ENCODE measurements at regions not wholly inside any gene's neighbourhood (a gene's known extent, or its start where the extent isn't known, plus 50 kb on each side); places are given as distances from the start of the nearest gene placed in this dataset.

DNA sequence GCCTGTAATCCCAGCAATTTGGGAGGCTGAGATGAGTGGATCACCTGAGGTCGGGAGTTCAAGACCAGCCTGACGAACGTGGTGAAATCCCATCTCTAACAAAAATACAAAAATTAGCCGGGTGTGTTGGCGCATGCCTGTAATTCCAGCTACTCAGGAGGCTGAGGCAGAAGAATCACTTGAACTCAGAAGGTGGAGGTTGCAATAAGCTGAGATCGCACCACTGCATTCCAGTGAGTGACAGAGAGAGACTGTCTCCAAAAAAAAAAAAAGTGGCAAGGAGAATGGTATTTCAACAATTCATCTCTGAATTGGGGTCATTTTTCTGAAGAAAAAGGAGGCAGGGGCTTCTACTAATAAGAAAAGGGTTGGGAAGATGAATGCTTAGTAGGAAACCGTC lies 111.5 kb upstream of the NHSL1 start:
- FAIRE-seq: no peak

DNA sequence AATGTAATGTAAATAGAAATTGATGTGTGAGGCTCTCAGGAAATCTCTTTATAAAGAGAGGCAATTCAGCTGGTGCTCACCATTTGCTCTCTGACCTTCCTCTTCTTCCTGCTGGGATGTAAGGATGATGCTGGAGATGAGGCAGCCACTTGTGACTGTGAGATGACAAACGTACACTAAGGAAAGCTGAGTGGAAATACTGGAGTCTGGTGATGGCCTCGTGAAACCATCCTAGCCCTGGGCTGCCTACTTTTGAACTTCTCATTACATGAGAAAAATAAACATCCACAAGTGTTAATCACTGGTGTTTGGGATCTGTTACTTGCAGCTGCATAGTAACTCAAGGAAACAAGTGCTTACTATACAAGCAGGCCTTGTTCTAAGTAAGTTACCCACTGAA lies 114.9 kb upstream of the NHSL1 start:
- no peak for FAIRE-seq

DNA sequence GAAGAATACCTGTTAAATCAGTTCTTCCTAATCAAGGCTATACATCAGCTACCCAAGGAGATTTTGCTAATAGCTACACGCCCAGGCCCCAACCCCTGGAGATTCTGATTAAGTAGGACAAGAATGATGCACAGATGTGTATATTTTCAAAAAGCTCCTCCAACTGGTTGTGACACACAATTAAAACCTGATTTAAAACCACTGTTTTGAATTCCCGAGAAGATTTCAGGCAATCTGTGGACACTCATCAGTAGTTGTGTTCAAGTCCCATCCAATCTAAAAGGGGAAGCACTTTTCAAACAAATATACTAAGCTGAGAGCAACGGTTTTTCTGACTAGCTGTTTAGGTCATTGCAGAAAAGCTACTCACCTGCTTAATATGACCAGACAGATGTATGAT lies 118.9 kb upstream of the NHSL1 start:
- FAIRE-seq: no peak

DNA sequence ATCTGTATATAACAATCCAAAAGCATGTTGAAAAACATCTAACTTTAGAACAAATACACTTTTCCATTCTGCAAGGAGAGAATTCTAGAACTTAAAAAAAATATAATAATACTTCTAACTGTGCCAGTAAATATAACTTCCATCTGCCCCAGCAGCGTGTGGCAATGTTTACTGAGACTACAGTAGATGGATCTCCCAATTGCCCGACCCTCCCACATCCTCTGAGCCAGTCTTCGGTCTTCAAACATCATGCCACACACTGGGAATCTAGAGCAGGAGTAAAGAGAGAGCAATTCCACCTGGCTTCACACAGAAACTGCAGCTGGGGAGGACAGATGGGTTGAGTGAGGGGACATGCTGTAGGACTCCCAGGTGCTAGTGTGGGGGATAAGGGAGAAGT lies 121.3 kb upstream of the NHSL1 start:
- no peak for FAIRE-seq

DNA sequence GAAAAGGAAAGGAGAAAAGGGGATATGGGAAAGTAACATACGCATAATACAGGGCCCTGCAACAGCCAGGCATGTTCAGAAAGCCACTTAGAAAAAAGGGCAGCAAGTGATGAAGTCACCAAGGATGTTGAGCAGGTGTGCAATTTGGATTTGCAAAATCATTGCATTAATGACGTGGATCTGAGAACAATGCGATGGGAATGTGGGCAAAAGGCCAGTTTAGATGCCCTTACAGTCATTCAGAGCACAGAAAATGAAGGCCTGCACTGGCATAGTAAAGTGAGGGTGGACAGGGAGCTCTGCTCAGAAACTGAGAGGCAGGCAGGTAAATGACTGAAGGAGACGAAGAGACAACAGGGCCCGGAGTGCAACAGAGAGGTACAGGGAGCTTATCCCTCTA lies 123.7 kb upstream of the NHSL1 start:
- no peak for FAIRE-seq

DNA sequence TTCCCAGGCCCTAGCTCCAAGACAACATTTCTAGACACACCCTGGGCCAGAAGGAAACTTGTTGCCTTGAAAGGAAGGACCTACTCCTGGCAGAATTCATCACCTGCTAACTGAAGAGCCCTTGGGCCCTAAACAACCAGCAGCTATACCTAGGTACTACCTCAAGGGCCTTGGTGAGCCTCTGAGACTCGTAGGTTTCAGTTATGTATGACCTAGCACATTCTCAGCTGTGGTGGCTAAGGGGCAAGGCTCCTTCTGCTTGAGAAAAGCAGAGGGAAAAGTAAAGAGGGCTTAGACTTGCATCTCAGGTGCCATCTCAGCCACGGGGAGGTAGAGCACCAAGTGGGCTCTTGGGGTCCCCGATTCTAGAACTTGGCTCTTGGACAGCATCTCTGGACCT lies 132.3 kb upstream of the NHSL1 start:
- FAIRE-seq: no peak

DNA sequence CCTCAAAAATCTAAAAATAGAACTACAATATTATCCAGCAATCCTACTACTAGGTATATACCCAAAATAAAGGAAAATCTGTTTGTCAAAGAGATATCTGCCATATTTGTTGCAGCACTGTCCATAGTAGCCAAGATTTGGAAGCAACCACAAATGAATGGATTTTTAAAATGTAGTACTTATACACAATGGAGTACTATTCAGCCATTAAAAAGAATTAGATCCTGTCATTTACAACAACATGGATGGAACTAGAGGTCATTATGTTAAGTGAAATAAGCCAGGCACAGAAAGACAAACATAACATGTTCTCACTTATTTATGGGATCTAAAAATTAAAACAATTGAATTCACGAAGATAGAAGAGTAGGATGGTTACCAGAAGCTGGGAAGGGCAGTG lies 135.7 kb upstream of the CCDC28A start:
- FAIRE-seq: no peak

DNA sequence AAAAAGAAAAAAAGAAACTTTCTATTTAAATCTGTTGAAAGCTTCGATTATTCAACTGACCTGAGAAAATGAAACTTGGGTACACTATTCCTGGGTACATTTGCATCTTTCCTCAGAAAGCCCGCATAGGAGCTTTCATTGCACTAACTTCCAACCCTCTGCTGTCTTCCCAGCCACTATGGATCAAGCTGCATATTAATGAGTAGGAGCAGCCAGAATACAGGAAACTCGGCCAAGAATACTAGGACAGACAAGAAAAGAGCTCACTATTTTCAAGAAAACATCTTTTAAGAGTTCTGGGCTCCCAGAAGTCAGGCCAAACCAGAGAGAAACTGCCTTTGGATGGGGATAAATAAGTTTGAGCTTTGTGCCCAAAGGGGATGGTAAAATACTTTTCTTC lies 135.0 kb upstream of the CCDC28A start:
- no peak for FAIRE-seq

DNA sequence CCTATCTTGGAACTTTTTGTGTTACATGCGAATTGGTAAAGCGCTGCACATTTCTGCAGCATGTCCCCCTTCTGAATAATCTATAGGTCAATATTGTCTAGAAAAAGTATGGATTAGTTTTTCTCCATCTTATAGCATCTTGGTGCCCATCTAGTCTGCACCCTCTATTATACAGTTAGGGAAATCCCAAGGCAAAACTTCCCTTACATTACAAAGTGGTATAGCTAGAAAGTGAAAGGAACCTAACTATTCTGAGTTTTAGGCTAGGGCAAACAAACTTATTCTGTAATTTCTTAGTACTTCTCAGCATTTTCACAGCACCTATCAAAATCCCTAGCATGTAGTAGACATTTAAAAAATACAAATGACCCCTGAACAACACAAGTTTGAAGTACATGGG lies 133.5 kb upstream of the CCDC28A start:
- no peak for FAIRE-seq

DNA sequence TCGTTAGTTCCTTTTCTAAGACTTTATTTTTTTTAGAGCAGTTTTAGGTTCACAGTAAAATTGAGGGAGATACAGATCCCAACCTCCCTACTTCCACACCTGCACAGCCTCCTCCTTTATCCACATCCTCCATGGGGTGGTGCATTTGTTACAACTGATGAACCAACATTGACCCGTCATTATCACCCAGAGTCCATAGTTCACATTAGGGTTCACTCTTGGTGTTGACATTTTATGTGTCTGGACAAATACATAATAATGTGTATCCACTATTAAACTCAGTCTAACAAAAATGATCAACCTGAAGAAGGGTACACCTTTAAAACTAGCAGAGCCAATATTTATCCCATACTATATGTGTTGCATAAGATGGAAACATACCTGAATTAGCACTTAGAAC lies 130.4 kb upstream of the CCDC28A start:
- FAIRE-seq: no peak

DNA sequence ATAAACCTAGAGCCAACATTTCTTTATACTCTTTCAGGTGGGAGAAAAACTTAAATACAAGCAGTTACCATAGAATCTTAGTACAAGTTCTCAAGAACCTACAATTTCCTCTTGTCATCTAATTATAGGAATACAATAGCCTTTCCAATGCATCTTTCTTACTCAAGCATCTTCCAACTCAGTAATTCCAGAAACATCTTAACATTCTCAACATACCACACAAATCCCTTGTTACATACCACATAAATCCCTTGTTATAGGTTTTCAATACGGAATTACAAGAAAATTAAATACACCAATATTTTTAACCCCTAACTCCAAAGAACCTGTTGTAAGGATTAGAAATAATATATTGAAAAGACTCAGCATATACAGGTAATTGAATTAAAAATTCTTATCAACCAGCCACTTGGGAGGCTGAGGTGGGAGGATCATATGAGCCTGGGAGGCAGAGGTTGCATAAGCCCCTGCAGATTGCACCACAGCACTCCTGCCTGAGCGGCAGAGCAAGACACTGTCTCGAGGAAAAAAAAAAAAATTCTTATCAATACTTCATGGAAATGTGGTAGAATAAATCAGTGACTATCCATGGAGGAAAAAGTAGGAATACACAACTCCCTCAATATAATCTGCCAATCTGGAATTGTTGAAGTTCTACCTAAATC lies 127.5 kb upstream of the CCDC28A start:
- no peak for FAIRE-seq

DNA sequence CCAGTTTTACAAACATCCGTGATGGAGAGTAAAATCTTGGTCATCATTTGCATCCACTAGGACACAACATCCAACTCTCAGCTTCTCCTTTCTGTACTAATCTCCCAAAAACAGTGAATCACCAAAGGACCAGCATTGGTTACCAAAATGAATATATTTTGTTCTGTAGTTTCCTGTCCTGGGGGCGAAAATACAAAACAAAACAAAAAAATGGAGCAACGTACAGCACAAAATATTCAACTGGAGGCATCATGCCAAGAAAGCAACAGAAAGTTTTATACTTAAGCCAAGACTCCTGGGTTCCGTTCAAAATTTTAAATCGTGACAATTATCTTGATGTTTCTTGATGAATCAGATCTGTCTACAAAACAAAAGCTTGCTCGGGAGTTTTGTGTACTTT lies 126.6 kb upstream of the CCDC28A start:
- FAIRE-seq: no peak

DNA sequence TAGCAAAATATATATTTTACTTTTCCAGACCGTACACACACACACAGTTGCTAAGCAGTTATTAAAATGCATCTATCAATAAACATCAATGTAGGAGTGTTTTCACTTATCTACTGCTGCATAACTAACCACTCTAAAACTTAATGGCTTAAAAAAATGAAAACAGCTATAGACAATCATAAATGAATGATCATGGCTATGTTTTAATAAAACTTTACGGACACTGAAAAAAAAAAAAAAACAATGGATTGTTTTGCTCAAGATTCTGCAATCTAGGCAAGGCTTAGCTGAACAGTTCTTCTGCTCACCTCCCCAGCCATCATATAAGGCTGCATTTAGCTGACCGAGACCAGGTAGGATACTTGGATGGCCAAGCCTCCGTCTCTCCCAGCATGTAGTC lies 125.4 kb upstream of the CCDC28A start:
- FAIRE-seq: no peak

DNA sequence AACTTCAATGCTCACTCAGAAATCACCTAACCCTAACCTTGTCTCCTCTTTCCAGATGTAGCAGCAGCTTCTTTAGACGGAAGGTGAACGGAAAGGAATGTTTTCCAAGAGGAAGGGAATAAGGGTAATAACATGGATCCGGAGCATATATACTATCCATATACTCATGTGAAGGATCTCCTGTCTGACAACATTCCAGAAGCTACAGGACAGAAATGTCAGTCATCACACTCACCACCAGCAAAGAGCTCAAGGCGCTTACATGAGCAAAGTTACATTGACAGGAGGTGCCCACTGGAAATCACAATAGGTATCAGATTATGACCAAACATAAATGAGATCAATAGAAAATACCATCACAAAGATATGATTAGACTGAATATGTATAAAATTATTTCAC lies 122.1 kb upstream of the CCDC28A start:
- no peak for FAIRE-seq

DNA sequence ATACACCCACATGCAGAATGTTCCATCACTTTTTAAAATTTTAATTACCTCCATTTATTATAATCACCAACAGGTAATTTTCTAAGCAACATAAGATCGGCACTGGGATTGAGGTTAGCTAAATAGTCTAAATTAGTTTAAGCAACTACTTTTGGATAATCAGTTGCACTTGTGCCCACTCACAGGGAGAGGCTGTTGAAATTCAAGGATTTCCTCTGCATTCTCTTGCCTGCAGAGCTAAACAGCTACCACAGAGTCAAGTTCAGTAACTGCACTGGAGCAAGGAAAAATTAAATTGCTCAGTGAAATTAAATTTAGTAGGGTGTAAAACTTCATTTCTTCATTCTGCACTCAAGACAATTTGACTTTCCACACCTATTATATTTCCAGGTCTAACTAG lies 120.7 kb upstream of the CCDC28A start:
- FAIRE-seq: no peak

DNA sequence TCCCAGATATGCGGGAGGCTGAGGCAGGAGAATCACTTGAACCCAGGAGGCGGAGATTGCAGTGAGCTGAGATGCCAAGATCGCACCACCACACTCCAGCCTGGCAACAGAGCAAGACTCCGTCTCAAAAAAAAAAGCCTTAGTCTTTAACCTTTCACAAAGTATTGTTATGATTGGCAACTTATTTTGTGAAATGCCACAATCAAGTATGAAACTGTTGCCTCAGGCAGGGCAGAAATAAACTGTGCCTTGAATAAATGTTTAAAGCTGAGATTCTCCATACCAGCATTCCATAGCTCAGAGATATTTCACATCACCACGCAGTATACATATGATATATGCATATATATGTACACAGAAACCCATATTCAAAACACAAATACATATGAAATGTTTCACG lies 120.1 kb upstream of the CCDC28A start:
- no peak for FAIRE-seq

DNA sequence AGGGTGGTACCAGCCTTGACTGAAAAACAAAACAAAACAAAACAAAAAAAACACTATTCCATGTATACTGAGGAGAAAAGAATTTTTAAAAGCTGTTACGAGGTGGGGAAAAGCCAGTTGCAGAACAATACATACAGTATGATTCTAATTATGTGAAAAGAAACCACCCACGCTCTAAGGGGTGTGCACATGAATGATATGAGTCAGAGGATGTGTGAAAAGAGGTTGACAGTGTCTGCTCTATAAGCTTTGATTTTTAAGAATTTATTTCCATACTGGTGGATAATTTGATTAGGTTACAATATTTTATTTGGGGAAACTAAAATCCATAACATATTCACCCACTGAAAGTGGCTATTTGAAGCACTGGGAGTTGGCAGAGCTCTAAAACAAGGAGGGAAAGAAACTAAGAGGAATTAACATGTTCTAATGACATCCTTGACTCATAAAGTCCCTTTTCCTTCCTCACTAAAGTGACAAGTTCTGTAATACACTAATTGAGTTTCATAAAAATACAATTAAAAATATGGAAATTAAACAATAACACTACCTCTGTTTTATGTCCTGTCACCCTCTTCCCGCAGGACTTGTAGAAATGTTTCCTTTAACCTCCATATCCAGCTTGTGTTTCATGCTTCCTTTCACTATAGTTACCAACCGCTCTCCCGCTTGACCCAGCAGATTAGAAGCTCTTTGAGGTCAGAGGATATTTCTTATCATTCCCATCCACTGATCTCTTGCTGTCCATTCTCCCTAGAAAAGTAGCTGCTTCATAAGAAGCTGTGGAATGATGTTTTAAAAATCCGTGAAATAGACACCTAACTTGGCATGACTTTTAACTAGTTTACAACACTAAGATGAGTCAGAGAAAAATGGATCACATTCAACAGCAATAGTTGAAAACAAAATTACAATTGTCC lies 118.6 kb upstream of the CCDC28A start:
- no peak for FAIRE-seq

DNA sequence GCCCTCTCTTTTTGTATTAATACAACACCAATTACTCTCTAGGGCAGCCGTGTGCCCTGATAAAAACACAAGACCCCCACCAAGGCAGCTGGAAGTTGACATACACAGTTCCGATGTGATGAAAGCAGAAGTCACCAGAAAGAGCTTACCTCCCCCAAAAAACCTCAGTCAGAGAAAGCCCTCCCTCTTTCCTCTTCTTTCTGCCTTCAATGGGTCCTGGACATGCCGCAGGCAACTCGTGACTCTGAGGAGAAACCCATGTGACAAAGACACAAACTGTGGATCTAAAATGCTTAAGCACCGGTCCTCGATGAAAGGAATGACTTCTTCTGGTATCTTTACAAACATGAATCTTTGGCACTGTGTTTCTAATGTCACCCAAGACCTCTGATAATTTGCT lies 117.7 kb upstream of the CCDC28A start:
- no peak for FAIRE-seq

DNA sequence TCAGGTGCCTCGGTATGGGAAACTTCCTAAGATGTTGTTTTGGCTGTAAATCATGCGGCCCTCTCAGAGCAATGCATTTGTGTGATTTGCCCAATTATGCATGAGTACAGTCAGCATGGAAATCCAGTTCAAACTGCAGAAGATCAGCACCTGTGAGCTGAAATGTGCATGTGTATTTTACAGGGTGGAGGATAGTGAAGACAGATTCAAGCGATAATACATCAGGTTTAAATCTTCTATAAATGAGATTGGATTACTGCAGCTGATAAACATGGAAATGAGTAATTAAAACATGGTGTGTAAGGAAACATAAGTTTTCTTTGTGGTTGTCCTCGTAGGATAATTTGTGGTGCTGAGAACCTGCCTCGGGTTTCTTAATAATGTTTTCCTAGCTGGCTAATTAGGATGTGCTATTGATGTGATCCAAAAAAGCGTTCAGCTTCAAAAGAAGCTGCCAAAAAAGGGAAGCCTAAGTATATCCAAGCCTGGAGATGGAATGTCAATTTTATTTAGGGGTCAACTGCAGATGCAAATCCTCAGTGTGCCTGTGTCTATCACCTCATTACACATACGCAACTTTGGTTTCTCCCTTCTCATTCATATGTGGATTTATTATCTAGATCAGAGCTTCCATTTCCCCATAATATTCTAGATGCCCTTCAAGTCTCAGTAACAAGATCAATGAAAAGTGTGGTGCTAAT lies 117.1 kb upstream of the CCDC28A start:
- no peak for FAIRE-seq

DNA sequence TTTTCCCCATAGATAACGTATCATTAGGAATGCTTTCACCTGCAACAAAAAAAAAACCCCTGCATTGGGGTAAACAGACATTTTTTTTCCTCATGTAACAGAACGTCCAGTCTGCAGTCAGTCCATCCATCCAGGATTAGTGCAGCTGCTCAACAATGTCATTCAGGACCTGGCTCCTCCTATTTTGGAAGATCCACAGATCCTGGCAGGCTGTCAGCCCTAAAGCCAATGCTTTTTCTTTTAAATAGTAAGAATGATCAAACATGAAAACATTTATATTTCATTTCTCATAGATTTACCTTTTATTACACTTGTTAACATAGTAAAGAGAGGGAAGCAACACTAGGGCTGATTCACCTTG lies 116.5 kb upstream of the CCDC28A start:
- no peak for FAIRE-seq

DNA sequence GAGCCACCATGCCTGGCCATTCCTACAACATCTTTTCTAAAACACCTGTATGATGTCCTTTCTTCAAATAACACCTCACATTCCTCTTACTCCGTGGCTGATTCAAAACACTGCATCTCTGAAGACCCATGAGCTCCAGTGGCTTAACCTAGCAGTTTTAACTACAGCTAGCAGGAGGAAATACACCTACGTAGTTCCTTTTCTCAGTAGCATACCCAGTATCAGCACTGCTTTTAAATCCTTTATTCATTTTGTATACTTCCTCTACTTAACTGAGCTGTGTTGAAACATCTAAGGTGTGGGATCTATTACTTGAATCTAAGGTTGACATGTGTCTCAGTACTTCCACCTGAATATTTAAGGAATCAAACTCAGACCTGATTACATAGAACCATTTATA lies 113.6 kb upstream of the CCDC28A start:
- FAIRE-seq: no peak

DNA sequence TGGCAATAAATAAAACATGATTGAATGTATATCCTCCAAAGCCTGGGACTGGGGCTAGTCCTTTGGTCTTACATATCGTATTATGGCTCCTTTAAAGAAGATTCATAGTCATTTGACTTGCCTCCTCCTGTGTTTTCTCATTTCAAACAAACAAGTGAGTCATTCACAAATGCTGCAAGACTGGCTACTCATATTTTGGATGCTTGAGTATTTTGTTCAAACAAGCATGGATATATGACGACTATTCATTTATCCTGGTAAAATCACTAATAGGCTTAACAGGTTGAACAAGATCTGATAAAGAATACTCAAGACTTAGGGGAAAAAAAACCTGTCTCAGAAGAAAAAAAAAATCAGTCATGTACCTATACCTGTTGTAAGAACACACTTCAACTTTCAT lies 111.1 kb upstream of the CCDC28A start:
- no peak for FAIRE-seq

DNA sequence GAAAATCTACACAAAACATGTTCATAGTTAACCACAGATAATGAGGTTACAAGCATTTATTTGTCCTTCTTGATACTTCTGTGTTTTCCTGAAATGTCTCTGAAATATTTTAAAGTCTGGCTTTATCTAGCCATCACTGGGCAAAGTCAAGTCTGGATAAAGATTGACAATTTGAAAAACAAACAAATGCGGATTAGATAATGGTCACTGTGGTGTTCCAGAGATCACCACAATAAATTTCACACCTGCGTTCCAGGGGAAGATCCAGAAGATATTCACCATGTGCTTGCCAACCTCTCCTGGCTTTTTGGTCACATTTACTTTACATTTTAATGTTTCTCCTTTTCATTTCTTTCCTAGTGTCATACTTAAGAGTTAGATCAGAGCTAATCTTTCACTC lies 109.7 kb upstream of the CCDC28A start:
- FAIRE-seq: no peak

DNA sequence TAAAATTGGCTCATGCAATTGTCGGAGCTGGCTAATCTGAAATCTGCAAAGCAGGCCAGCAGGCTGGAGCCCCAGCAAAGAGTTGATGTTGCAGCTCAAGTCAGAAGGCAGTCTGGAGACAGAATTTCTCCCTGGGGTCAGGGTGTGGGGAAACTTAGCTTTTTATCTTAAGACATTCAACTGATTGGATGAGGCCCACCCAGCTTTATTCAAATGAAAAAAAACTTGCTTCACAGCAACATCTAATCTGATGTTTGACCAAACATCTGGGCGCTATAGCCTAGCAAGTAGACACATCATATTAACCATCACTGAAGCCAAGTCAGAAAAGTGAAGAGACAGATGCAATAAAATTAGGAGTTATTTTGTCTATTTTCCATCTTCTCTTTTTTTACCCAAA lies 108.8 kb upstream of the CCDC28A start:
- no peak for FAIRE-seq

Data from islet of Langerhans (tissue), 1 donor.